GM18519 (cell line): ENCODE measurements at regions not wholly inside any gene's neighbourhood (a gene's known extent, or its start where the extent isn't known, plus 50 kb on each side); places are given as distances from the start of the nearest gene placed in this dataset.
"Not testable (repeated sequence)": the region's sequence is repeated elsewhere in the genome, so short reads cannot be mapped to it uniquely, and the experiment has no call there.

Source experiments
- ATAC-seq: cut with Tn5 transposase; IDR thresholded peaks from one replicate; pipeline ENCODE4 v1.9.1; 2021; ENCODE audit warnings: mild to moderate bottlenecking, moderate library complexity; ENCODE audit not compliant: unreplicated experiment, low FRiP score

- ATAC-seq: no peak
These were observed 199.9 kb upstream of the GLRA1 start for GRCh38 chr5:152124409-152125041.

GRCh38 chr5:152118676-152119470, 194.2 kb upstream of the GLRA1 start:
- ATAC-seq: no peak

GRCh38 chr5:152116934-152117333, 192.3 kb upstream of the GLRA1 start:
- no peak for ATAC-seq

- ATAC-seq: no peak
These were observed 188.8 kb upstream of the GLRA1 start for GRCh38 chr5:152113401-152113800.

- no peak for ATAC-seq
These were observed 182.6 kb upstream of the GLRA1 start for GRCh38 chr5:152107220-152107619.

GRCh38 chr5:152106571-152106970, 181.9 kb upstream of the GLRA1 start:
- ATAC-seq: no peak

- ATAC-seq: no peak
These were observed 180.4 kb upstream of the GLRA1 start for GRCh38 chr5:152105085-152105484.

- ATAC-seq: no peak
These were observed 179.6 kb upstream of the GLRA1 start for GRCh38 chr5:152104211-152104610.

- not testable (repeated sequence) for ATAC-seq
These were observed 178.3 kb upstream of the GLRA1 start for GRCh38 chr5:152102908-152103307.

- ATAC-seq: no peak
These were observed 177.4 kb upstream of the GLRA1 start for GRCh38 chr5:152102057-152102456.

- ATAC-seq: no peak
These were observed 175.8 kb upstream of the GLRA1 start for GRCh38 chr5:152100462-152100861.

- ATAC-seq: peak; percentile 65
These were observed 172.5 kb upstream of the GLRA1 start for GRCh38 chr5:152097128-152097527.

- ATAC-seq: no peak
These were observed 170.1 kb upstream of the GLRA1 start for GRCh38 chr5:152094716-152095115.

GRCh38 chr5:152094060-152094459, 169.4 kb upstream of the GLRA1 start:
- no peak for ATAC-seq

GRCh38 chr5:152092580-152092979, 167.9 kb upstream of the GLRA1 start:
- no peak for ATAC-seq

GRCh38 chr5:152089644-152090043, 165.0 kb upstream of the GLRA1 start:
- ATAC-seq: no peak

GRCh38 chr5:152086668-152087067, 162.0 kb upstream of the GLRA1 start:
- no peak for ATAC-seq

GRCh38 chr5:152084476-152084875, 159.8 kb upstream of the GLRA1 start:
- ATAC-seq: no peak

- ATAC-seq: no peak
These were observed 158.6 kb upstream of the GLRA1 start for GRCh38 chr5:152083231-152083630.

GRCh38 chr5:152072091-152072490, 147.4 kb upstream of the GLRA1 start:
- no peak for ATAC-seq

- ATAC-seq: no peak
These were observed 145.9 kb upstream of the GLRA1 start for GRCh38 chr5:152070591-152070990.

GRCh38 chr5:152066784-152067183, 142.1 kb upstream of the GLRA1 start:
- ATAC-seq: no peak
